HG03097 (cell line): ENCODE measurements at regions not wholly inside any gene's neighbourhood (a gene's known extent, or its start where the extent isn't known, plus 50 kb on each side); places are given as distances from the start of the nearest gene placed in this dataset.
A peak's percentile ranks its signal among the peaks of the same experiment; 100 is the strongest.

Source experiments
- ATAC-seq: cut with Tn5 transposase; IDR thresholded peaks from one replicate; pipeline ENCODE4 v1.9.1; 2021; ENCODE audit not compliant: unreplicated experiment, low FRiP score

DNA sequence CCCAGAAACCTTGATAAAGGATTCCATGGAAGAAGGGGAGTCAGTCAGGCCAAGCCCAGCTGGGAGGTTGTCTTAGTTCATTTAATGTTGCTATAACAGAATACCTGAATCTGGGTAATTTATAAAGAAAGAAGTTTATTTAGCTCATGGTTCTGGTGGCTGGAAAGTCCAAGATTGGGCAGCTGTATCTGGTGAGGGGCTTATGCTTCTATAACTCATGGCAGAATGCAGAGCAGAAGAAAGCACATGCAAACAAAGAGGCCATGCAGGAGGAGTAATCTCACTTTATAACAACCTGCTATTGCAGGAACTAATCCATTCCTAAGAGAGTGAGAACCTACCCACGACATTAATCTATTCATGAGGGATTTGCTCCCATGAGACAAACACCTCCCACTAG is 54.2 kb upstream of the ANKRD1 start:
- no peak for ATAC-seq

DNA sequence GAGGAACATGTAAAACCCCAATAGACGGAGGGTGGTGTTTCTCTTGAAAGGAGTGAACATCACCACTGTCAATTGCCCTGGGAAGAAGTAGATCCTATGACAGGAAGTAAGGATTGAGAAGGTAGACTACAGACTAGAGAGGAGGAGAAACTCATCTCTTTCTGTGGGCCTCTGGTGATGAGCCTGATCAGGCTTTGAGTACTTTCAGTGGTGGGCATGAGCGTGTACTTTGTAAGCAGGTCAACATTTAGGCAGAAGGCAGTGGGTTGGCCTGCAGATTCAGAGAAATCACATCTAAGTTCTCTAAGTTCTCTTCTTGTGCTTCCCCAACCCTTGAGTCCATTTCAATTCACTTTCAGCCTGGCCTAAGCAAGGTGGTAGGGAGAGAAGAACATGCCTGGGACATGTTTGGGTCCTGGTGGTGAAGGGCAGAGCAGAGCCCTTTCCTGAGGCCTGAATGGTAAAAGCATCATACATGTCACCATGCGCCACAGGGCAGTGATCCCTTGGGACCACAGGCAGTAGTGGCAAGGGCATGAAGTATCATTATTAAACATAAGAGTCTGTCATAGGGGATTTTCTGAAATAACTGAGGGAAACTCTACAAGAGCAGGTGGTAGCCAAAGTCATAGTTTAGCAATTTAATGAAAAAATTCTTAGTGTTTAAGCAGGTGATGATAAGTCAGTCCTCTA is 56.4 kb upstream of the ANKRD1 start:
- ATAC-seq: peak; percentile 59

DNA sequence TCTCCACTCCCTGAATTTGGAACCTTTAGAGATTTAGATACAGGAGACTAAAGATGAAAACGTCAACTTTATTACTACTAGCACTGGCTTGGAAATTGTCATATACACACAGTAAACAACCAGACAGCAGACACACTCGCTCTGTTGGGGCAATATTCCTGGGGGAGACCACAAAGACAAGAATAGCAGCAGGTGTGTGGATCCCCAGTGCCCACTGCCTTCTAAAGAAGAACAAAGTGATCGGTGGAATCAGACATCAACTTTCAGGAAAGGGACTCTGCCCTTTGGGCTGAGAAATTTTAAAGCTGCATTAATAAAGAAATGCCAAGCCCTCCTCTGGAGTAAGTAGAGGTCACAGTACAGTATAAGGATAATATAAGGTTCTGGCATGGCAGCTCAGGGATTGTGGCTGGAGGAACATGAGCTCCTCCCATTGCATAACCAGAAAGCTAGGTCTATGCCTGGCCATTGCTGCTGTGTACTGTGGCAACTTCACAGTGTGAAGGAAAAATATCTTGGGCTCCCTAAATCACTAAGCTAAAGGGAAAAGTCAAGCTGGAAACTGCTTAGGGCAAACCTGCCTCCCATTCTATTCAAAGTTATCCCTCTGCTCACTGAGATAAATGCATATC is 57.1 kb upstream of the ANKRD1 start:
- ATAC-seq: peak; percentile 15

- no peak for ATAC-seq
These were observed 61.6 kb upstream of the ANKRD1 start for GRCh38 chr10:90982406-90983008.

DNA sequence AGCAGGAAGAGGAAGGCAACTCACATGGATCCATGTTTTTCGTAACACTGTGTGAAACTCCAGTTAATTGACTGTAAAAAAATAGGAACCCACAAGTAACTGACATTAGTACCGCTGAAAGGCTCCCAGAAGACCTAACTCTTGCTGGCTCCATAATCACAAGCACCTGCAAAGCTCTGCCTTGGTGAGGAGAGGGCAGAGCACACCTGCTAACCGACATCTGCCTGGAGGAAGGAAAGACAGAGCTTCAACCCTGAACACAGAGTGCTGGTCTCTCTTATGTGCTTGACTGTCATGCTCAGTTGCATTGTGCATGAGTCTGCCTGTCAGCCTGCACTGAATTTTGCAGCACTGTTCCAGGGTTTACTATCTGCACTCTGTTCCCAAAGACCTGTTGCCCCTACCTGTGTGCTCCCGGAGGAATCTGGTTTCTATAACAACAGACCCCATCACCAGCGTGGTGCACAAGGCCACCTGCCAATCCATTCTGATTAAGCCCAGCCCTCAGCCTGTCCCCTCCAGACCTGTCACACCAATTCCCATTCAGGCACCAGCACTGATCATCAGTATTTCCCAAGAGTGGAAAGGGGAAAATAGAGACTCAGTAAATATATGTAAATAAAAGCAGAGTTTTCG is 63.1 kb upstream of the ANKRD1 start:
- no peak for ATAC-seq

- ATAC-seq: no peak
These were observed 64.0 kb upstream of the ANKRD1 start for GRCh38 chr10:90984898-90985297.

DNA sequence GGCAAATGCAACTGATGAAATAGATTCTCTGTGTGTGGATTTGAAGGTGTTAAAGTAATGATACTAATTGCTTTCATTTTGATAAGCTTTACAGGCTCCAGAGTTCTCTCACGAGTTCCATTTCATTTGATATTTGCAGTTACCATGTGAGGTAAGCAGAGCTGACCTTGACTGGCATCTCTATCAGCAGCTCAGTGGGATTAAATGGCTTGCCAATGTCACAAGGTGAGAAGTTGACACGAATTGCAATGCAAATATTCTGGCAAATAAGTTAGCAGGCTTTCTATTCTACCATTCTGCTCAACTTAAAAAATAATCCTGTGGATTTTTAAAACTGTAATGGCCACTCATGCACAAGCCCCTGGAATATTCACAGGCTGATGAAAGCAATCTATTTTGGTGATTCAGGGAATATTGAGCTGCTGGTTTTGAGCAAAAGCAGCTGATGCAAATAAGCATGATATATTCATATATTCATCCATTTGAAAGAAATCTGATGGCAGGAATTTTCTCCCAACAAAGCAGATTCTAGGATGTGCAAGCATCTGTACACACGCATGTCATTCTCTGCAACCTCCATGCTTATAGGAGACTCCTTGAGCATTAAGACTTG is 64.5 kb upstream of the ANKRD1 start:
- ATAC-seq: no peak

DNA sequence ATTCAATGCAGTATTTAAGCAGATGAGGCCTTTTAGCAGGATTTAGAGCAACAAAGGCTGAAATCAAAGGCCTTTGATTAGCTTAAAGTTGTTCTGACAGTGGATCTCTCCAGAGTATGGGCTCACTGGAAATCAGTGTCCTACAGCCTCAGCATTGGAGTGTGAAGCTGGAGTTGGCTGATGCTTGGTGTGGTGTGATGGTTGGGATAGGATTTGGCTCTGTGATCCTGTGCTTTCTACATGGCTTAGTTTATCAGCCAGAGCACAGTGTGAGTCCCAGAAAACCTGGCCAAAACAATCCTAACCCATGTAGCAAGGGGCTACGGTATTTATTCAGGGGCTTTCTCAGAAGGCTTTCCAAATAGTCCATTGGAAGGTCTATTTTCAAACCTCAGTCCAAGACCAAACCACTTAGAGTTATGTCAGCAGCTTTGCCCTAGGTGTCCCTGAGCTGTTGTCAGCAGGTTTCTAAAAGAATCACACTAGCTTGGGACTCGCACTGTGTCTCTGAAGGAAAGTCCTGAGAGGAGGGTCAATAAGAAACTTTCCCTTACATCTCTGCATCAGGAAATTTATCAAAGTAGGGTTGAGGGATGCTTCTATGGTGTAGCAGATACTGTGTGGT is 65.4 kb upstream of the ANKRD1 start:
- no peak for ATAC-seq

- ATAC-seq: no peak
These were observed 66.0 kb upstream of the ANKRD1 start for GRCh38 chr10:90986870-90987269.

DNA sequence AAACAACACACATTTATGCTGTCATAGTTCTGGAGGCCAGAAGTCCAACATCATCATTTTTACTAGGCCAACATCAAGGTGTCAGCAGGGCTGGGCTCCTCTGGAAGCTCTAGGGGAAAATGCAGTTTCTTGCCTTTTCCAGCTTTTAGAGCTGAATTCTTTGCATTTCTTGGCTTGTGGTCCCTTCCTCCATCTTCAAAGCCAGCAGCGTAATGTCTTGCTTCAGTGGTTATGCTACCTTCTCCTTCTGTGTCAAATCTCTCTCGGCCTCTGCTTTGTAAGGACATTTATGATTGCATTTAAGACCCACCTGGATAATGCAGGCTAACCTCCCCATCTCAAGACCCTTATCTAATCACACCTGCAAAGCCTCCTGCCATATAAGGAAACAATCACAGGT is 66.5 kb upstream of the ANKRD1 start:
- no peak for ATAC-seq

GRCh38 chr10:90988024-90988423 is 67.1 kb upstream of the ANKRD1 start:
- no peak for ATAC-seq

- no peak for ATAC-seq
These were observed 67.9 kb upstream of the ANKRD1 start for GRCh38 chr10:90988802-90989201.

DNA sequence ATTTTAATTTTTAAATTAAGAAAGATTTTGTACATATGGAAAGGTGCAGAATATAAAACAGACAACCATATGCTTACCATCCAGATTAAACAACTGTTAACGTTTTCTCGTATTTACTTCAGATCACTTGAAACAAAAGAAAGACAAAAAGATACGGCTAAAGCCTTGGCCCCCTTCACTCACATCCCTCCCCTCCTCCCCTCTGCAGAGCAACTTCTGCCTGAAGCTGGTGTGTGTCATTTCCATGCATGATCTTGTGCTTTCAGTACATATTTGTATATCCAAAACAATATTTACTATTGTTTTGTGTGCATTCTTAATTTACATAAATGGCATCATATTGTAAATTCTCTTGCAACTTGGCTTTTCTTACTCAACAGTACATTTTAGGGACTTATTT is 68.5 kb upstream of the ANKRD1 start:
- no peak for ATAC-seq

GRCh38 chr10:90992462-90992861 is 71.6 kb upstream of the ANKRD1 start:
- no peak for ATAC-seq

DNA sequence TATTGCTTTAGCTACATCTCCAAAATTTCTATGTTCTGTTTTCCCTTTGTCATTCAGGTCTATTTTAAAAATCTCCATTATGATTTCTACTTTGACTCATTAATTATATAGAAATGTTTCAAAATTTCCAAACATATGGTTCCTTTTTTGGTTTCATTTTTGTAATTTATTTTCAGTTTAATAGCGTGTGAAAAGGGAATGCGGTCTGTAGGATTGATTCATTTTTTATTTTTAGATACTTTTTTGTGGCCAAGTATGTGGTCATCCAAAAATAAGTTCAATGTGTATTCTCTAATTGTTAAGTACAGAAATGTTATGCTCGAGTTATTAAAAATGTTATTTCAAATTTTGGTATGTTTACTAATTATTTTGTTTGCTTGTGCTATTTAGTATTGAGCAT is 72.5 kb upstream of the ANKRD1 start:
- ATAC-seq: no peak

DNA sequence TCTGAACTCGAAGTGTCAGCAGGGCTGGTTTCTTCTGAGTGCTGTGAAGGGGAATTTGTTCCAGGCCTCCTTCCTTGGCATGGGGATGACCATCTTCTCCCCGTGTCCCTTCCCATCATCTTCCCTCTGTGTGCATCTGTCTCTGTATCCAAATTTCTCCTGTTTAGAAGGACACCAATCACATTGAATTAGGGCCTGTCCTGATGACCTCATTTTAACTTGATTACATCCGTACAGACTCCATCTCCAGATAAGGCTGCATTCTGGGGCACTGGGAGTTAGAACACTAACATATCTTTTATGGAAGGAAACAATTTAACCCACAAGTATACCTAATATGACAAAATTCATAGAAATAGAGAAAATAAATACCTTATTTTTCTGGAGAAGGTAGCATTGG is 76.8 kb upstream of the ANKRD1 start:
- no peak for ATAC-seq

DNA sequence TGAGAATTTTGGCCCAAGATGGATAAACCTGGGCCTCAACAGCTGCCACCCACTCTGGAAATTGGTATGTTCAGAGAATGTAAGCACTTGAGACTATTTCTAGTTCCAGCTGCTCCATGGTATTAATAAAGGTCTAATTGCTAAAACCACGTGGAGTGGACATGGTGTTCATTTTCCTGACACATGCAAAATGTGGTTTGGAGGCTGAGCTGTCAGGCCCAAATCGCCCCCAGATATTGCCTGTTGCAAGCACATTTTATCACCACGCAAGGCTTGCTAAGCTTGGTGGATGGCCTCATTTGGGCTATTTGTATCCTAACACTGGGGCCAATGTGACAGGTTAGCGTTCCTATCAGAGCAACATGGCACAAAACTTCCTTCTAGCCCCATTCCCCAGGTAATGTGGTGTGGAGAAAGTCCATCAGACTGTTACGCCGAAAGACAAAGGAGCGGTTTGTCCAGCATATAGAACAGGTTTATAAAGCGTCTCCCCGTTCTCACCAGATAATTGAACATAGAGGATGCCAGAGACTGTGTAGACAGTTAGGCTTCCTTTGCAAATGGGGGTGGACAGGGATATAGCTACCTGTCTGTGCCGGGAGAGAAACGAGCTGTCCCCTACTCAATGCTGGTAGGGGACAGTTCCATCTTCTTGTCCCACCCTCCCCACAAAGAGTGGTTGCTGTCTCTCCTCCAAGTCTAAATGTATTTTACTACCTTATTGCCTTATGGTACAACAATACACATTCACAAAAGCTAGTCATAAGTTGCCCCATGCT is 78.0 kb upstream of the ANKRD1 start:
- ATAC-seq: no peak

GRCh38 chr10:90999512-91000172 is 78.8 kb upstream of the ANKRD1 start:
- ATAC-seq: no peak

GRCh38 chr10:91000470-91000869 is 79.6 kb upstream of the ANKRD1 start:
- no peak for ATAC-seq

- no peak for ATAC-seq
These were observed 80.1 kb upstream of the ANKRD1 start for GRCh38 chr10:91000985-91001384.
